GM12864 (cell line): ENCODE measurements at regions not wholly inside any gene's neighbourhood (a gene's known extent, or its start where the extent isn't known, plus 50 kb on each side); places are given as distances from the start of the nearest gene placed in this dataset.

Experiments
- DNase-seq: peaks from one replicate; pipeline ENCODE4 v3.0.0-alpha.2; 2011; ENCODE audit warnings: low read depth
- H3K4me3 ChIP-seq: 2 replicates; pipeline ENCODE4 v1.5.1; 2011; ENCODE audit warnings: mild to moderate bottlenecking, low read depth, low read length, control low read depth
- CTCF ChIP-seq: IDR thresholded peaks from 2 replicates; pipeline ENCODE4 v1.5.1; 2011; ENCODE audit warnings: low read depth, mild to moderate bottlenecking, moderate library complexity, low read length, control low read depth, inconsistent platforms; ENCODE audit errors: missing control alignments

GRCh38 chr5:56680731-56681130 is 134.6 kb upstream of the MAP3K1 start:
- no peak overlapping the region for H3K4me3 ChIP-seq
- no peak for TF ChIP-seq CTCF
- DNase-seq = no peak

GRCh38 chr5:56677690-56678305 is 137.6 kb upstream of the MAP3K1 start:
- H3K4me3 ChIP-seq = no peak overlapping the region
- TF ChIP-seq CTCF = no peak
- DNase-seq = no peak

- TF ChIP-seq CTCF = no peak
- DNase-seq = no peak
Measured at GRCh38 chr5:56676091-56676768, 139.1 kb upstream of the MAP3K1 start.

GRCh38 chr5:56674441-56674840 is 140.9 kb upstream of the MAP3K1 start:
- no peak overlapping the region for H3K4me3 ChIP-seq
- no peak for TF ChIP-seq CTCF
- DNase-seq = no peak

More at GRCh38 chr5:56676091-56676768, 139.1 kb upstream of the MAP3K1 start:
- H3K4me3 ChIP-seq = no peak overlapping the region

- TF ChIP-seq CTCF = no peak
- no peak overlapping the region for H3K4me3 ChIP-seq
Measured at GRCh38 chr5:56673171-56673570, 142.2 kb upstream of the MAP3K1 start.

GRCh38 chr5:56671571-56671970 is 143.8 kb upstream of the MAP3K1 start:
- no peak for DNase-seq
- TF ChIP-seq CTCF = no peak
- H3K4me3 ChIP-seq = no peak overlapping the region

More at GRCh38 chr5:56673171-56673570, 142.2 kb upstream of the MAP3K1 start:
- DNase-seq = no peak

GRCh38 chr5:56670916-56671315 is 144.4 kb upstream of the MAP3K1 start:
- no peak for TF ChIP-seq CTCF
- H3K4me3 ChIP-seq = no peak overlapping the region
- no peak for DNase-seq
